HUES6 (cell line): ENCODE measurements at regions not wholly inside any gene's neighbourhood (a gene's known extent, or its start where the extent isn't known, plus 50 kb on each side); places are given as distances from the start of the nearest gene placed in this dataset.

ENCODE experiments used
- H3K27ac ChIP-seq: 2 replicates; pipeline ENCODE4 v1.7.0; 2013; ENCODE audit warnings: low read depth, mild to moderate bottlenecking, low read length, inconsistent platforms
- H3K27me3 ChIP-seq: 2 replicates; pipeline ENCODE4 v1.6.1; 2013; ENCODE audit warnings: low read length; ENCODE audit not compliant: control insufficient read depth, insufficient read depth
- H3K36me3 ChIP-seq: 2 replicates; pipeline ENCODE4 v1.6.1; 2013; ENCODE audit warnings: low read length; ENCODE audit not compliant: control insufficient read depth, insufficient read depth
- H3K4me1 ChIP-seq: 2 replicates; pipeline ENCODE4 v1.6.1; 2013; ENCODE audit warnings: low read length; ENCODE audit not compliant: control insufficient read depth, insufficient read depth
- H3K4me3 ChIP-seq: 2 replicates; pipeline ENCODE4 v1.5.1; 2013; ENCODE audit warnings: low read depth, low read length
- H3K9ac ChIP-seq: one replicate; pipeline ENCODE4 v1.6.1; 2013; ENCODE audit warnings: mild to moderate bottlenecking, low read length
- H3K9me3 ChIP-seq: 2 replicates; pipeline ENCODE4 v1.6.1; 2013; ENCODE audit warnings: low read depth, low read length; ENCODE audit not compliant: control insufficient read depth, insufficient read depth

DNA sequence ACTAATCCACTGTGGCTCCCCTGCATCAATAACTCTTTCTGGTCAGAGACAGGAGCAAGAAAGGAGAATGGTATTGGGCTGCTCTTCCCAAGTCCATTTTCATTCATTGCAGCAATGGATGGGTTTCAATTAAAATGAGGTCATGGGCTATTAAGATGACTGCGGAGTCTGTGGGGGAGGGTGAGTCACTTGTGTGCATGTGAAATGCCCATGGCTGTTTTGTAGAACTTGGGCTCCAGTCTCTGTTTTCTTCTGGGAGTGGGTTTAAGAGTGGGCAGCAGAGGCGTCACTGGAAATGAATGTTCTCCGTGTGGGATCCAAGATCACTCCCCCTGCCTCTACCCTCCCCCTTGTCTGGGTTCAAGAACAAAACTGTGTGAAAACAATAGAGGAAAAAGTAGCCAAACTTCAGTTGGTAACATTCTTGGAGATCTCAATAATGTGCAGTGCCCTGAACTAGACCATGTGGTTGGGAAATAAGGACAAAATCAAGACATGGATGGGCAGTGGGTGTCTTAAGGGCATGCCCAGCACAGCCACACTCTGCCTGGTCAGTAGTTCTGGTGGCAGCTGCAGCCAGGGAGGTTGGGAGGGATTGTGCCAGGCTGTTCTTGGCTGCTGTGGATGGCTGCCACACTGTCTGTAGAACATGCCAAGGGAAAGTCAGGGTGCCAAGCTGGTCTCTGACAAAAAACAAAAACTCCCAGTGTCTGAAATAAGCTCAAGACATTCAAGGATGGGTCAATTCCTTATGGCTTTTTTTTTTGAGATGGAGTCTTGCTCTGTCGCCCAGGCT, 68.2 kb upstream of the CXCR4 start:
- Histone ChIP-seq H3K4me1 (0 out of 2 replicates have a peak, but pooled peaks cover 3% of the 10 kb centered on the region), H3K27me3 (no peaks in the 10 kb centered on the region), H3K9me3 (peaks cover 2% of the 10 kb centered on the region; the same call in 1 of the 2 replicates), H3K4me3 (no peak overlapping the region), H3K9ac (no peak overlapping the region), H3K36me3 (no peaks in the 10 kb centered on the region), H3K27ac (no peak overlapping the region)

DNA sequence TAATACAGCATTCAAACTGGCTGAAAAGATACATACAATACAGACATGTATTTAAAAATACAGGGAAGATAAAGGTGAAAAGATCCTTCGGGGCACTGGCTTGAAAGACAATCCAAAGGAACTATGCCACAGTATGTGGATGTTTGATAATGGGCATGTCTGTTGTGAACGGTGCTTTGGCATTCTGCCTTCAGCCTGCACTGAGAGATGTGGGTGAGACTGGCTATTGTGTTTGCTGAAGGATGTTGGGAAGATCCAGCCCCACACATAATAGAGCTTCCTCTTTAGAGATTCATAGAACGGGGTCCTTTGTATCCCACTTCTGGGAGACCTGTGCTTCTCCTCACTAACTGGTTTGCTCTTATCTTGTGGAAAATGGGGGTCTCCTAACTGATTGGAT, 65.1 kb upstream of the CXCR4 start:
- no peak overlapping the region for H3K27ac ChIP-seq
- H3K4me1 ChIP-seq = peaks cover 6% of the 10 kb centered on the region; the same call in 1 of the 2 replicates

DNA sequence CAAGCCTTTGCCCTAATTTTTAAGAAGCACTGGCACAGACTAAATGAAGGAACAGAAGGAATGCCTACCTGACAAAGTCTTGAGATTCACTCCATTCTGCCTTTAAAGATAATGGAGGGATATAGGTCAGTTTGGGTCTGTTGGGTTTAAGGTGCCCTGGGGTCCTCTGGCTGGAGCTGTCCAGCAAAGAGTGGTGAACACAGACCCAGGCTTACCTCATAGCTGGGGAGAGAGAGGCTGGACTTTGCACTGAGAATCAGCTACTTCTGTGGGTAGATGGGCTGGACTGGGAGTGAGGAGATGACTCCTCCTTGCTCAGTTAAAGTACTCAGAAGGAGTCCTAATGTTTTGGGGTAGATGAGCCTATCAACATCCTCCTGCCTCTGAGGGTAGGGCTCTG, 64.4 kb upstream of the CXCR4 start:
- H3K36me3 ChIP-seq = no peaks in the 10 kb centered on the region
- H3K27me3 ChIP-seq = no peaks in the 10 kb centered on the region
- no peak overlapping the region for H3K4me3 ChIP-seq
- no peak overlapping the region for H3K27ac ChIP-seq
- peaks cover 6% of the 10 kb centered on the region; the same call in 1 of the 2 replicates for H3K4me1 ChIP-seq
- no peak overlapping the region for H3K9ac ChIP-seq
- H3K9me3 ChIP-seq = no peaks in the 10 kb centered on the region

More for the DNA sequence above, 65.1 kb upstream of the CXCR4 start:
- no peak overlapping the region for H3K9ac ChIP-seq
- H3K36me3 ChIP-seq = no peaks in the 10 kb centered on the region
- no peaks in the 10 kb centered on the region for H3K9me3 ChIP-seq
- no peaks in the 10 kb centered on the region for H3K27me3 ChIP-seq
- no peak overlapping the region for H3K4me3 ChIP-seq

DNA sequence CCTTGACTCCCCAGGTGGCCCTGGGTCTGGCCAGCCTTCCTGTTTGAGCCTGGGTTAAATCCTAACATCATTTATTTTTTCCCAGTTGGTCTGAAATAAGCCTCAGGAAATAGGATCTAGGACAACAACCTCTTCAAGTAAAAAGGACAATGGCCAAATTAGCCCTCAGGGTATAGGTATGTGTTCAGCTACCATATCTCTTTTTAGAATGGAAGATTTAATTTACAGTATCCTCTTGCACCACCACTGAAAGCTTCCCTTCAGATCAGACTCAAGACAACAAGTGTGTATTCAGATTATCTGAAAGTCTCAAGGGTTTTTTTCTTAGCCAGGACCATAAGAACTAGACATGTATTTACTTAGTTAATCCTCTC, 61.6 kb upstream of the CXCR4 start:
- H3K9me3 ChIP-seq = no peaks in the 10 kb centered on the region
- H3K9ac ChIP-seq = no peak overlapping the region
- peaks cover 6% of the 10 kb centered on the region; the same call in 1 of the 2 replicates for H3K4me1 ChIP-seq
- H3K4me3 ChIP-seq = no peak overlapping the region
- H3K36me3 ChIP-seq = no peaks in the 10 kb centered on the region
- H3K27ac ChIP-seq = no peak overlapping the region
- H3K27me3 ChIP-seq = no peaks in the 10 kb centered on the region

DNA sequence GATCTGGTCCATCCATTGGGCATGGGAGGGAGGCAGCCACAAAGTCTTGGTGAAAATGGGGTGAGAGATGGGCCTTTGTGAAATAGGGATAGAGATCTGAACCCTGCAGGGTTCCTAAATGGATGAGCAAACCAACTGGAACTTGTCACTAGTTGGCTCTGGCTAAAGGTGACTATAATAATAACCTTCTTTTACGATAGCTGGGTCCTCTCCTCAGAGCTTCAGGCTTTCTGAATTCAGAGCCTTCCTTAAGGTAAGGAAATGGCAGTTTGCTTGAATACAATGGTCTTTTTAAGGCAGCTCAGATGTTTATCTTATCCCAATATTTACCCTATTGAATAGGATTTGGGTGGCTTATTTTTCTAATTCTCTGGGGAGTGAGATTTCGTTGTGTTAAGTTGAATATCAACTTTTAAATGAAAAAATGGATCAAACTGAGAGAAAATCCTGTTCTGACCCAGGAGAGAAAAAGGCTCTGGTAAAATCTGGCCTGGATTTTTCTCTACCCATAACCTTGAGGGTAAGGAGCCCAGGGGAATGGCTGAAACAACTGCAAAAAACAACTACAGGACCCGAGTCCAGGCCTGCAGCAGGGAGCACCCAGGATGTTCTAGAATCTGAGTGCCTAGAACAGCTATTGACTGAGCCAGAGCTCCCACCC, 61.1 kb upstream of the CXCR4 start:
- Histone ChIP-seq H3K9ac (no peak overlapping the region), H3K4me3 (no peak overlapping the region), H3K27ac (no peak overlapping the region), H3K4me1 (peaks cover 6% of the 10 kb centered on the region; the same call in 1 of the 2 replicates), H3K36me3 (no peaks in the 10 kb centered on the region), H3K27me3 (no peaks in the 10 kb centered on the region), H3K9me3 (no peaks in the 10 kb centered on the region)

DNA sequence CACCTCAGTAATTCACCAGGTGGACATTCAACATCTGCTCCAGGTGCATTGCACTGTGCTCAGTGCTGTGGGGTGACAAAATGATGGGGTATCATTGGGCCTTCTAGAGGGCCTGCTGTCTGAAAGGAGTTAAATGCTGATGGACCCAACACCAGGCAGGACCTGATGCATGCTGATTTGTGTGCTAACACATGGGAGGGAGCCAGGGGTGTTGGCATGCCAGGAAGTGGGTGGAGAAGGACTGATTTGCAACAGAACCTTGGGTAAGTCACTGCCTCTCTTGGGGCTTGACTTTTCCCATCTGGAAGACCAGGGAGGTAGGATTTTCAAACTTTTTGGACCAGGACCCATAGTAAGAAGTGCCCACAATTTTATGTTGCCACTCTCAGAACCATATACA, 57.9 kb upstream of the CXCR4 start:
- Histone ChIP-seq H3K4me3 (no peak overlapping the region), H3K9ac (no peak overlapping the region), H3K36me3 (no peaks in the 10 kb centered on the region), H3K9me3 (no peaks in the 10 kb centered on the region), H3K27me3 (no peaks in the 10 kb centered on the region), H3K27ac (no peak overlapping the region), H3K4me1 (peaks cover 6% of the 10 kb centered on the region; the same call in 1 of the 2 replicates)

DNA sequence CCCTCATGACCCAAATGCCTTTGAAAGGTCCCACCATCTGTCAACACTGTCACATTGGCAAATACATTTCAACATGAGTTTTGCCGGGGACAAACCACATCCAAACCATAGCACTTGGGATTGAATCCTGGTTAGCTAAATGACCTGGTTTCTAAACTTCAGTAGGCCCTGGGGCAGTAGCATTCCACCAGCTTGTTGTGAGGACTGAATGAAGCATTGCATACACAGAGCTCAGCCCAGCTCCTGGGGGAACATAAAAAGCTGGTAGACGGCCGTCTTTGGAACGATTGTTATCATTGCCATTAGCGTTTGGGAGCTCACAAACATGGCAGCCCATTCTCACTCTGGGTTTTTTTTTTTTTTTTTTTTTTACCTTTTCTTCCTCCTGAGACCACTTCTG, 57.5 kb upstream of the CXCR4 start:
- no peaks in the 10 kb centered on the region for H3K9me3 ChIP-seq
- no peak overlapping the region for H3K9ac ChIP-seq
- H3K27me3 ChIP-seq = no peaks in the 10 kb centered on the region
- H3K27ac ChIP-seq = no peak overlapping the region
- H3K36me3 ChIP-seq = no peaks in the 10 kb centered on the region
- H3K4me1 ChIP-seq = peaks cover 6% of the 10 kb centered on the region; the same call in 1 of the 2 replicates
- no peak overlapping the region for H3K4me3 ChIP-seq

DNA sequence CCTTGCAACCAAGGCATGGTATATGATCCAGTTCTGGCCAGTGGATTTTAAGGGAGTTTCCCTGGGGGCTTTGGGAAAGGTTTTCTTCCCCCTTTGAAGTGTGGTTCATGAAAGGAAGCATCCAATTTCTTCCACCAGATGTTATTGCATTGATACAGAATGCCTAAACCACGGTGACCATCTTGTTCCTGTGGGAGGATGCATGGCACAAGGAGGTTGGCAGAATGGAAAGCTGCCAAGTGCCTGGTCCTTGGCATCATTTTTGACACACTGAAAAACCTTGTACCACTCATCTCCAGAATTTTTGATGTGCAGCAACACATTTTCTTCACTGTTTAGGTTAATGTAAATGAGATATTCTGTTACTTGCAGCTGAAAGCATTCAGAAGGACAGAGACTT, 55.2 kb upstream of the CXCR4 start:
- Histone ChIP-seq H3K27me3 (no peaks in the 10 kb centered on the region), H3K27ac (no peak overlapping the region), H3K4me3 (no peak overlapping the region), H3K9me3 (no peaks in the 10 kb centered on the region), H3K9ac (no peak overlapping the region), H3K36me3 (no peaks in the 10 kb centered on the region), H3K4me1 (peaks cover 7% of the 10 kb centered on the region; the same call in 1 of the 2 replicates)

DNA sequence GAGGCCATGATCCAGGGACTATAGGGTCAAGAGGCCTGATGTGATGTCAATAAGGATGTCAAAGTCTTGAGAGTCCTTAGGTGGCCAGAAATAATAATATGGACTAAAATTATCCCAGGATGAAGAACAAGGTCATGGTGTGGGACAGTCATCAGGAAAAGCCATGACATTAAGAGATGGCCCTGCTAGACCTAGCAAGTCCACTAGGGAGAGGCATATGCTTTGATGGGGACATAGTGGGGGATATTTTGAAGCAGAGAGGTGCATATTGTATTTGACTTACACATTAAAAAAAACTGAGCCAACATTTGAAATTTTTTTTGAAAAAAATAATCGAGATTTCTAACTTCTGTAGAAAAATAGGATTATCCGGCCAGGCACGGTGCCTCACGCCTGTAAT, 53.3 kb upstream of the CXCR4 start:
- no peak overlapping the region for H3K4me3 ChIP-seq
- H3K27ac ChIP-seq = no peak overlapping the region
- H3K9ac ChIP-seq = no peak overlapping the region
- H3K9me3 ChIP-seq = no peaks in the 10 kb centered on the region
- no peaks in the 10 kb centered on the region for H3K27me3 ChIP-seq
- H3K4me1 ChIP-seq = peaks cover 7% of the 10 kb centered on the region; the same call in 1 of the 2 replicates
- H3K36me3 ChIP-seq = no peaks in the 10 kb centered on the region

DNA sequence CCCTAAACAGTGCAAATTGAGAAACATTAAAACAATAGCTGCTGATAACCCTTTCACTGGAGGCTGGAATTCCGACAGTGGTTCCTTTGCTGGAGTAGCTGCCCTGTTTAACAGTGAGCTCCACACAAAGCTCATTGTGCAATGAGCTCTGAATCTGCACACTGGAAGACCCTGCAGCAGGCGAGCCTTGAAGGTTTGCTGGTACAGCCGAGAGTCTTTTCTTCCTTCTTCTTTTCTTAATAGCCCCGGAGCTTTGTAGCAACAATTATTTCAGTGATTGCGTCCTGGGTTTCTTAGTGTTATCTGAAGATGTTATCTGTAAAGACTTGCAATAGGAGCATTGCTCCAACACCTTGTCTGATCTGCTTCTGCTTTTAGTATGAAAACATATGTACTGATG, 50.8 kb upstream of the CXCR4 start:
- Histone ChIP-seq H3K36me3 (no peaks in the 10 kb centered on the region), H3K4me3 (no peak overlapping the region), H3K27ac (no peak overlapping the region), H3K9me3 (no peaks in the 10 kb centered on the region), H3K4me1 (peaks cover 7% of the 10 kb centered on the region; the same call in 1 of the 2 replicates), H3K9ac (no peak overlapping the region), H3K27me3 (no peaks in the 10 kb centered on the region)

DNA sequence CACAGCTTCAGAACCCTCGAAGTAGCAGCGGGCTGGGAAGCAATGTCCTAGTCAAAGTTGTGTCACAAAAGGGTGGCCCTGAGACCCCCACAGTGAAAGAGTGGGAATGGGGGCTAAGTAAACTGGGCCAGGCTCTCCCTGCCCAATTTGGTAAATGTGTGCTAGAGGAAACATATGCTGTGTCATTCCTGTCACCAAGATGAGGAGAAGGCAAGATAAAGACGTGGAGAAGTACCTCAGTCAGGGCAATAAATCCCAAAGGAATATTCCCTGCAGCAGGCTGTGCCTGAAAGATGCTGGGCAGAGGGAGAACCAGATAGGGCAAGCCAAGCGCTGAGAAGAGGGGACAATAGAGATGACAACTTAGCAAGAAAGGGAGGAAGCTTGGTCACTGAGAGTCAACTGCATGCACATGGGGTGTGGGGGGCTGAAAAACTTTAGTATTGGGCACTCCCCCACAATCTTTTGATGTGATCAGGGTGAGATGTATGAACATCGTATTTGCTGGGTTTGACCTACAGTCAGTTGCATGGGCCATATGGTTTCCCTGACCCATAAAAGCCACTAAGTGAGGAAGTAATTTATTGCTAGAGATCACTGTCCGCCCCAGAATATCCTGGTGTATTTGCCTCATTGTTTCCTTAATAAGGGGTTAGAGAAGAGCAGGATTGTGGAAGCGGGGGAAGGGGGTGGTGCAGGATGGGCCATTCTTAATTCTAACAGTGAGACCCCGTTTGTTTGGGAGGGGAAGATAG, 49.9 kb upstream of the CXCR4 start:
- Histone ChIP-seq H3K4me3 (no peak overlapping the region), H3K27me3 (no peaks in the 10 kb centered on the region), H3K36me3 (no peaks in the 10 kb centered on the region), H3K27ac (no peak overlapping the region), H3K9me3 (no peaks in the 10 kb centered on the region), H3K9ac (no peak overlapping the region), H3K4me1 (peaks cover 7% of the 10 kb centered on the region; the same call in 1 of the 2 replicates)
